H1 (cell line): ENCODE measurements at regions not wholly inside any gene's neighbourhood (a gene's known extent, or its start where the extent isn't known, plus 50 kb on each side); places are given as distances from the start of the nearest gene placed in this dataset.

Source experiments
- CTCF ChIA-PET: fragments of 300-600 bp; sonication (Branson Sonifier 250); formaldehyde crosslinking; loops from one replicate; lab custom pipeline; 2021; ENCODE audit not compliant: partially characterized antibody; lab: Charles Lee
- POLR2A ChIA-PET: fragments of 300-600 bp; sonication (Branson Sonifier 250); formaldehyde crosslinking; loops from one replicate; lab custom pipeline; 2021; ENCODE audit warnings: inconsistent platforms; ENCODE audit not compliant: partially characterized antibody; lab: Charles Lee
- DNase-seq, 2 experiments: peaks; one replicate each; pipeline versions ENCODE4 v3.0.0 to v3.0.0-alpha.2; 2010 to 2022; ENCODE audit warnings: low spot score in 2 of 2, low read depth in 1 of 2, mixed read lengths in 1 of 2
- FAIRE-seq: peaks from 2 replicates; lab custom pipeline; 2011; peaks lifted over from hg19 to GRCh38; lab: Jason Lieb, UNC
- H2AFZ ChIP-seq: 2 replicates; pipeline ENCODE4 v1.8.1; 2012; ENCODE audit warnings: low read length, inconsistent platforms
- H2AK5ac ChIP-seq: 2 replicates; pipeline ENCODE4 v1.6.1; 2013; ENCODE audit warnings: low read depth, low read length
- H2BK120ac ChIP-seq: replicated peaks from 2 replicates; pipeline ENCODE3; 2013; ENCODE audit warnings: low read depth, low read length, inconsistent platforms
- H2BK12ac ChIP-seq: 2 replicates; pipeline ENCODE4 v1.6.1; 2013; ENCODE audit warnings: low read depth, low read length
- H2BK15ac ChIP-seq: 2 replicates; pipeline ENCODE4 v1.6.1; 2013; ENCODE audit warnings: low read length
- H2BK20ac ChIP-seq: 2 replicates; pipeline ENCODE4 v1.6.1; 2013; ENCODE audit warnings: low read length
- H2BK5ac ChIP-seq: 2 replicates; pipeline ENCODE4 v1.6.1; 2013; ENCODE audit warnings: low read depth, low read length
- H3K14ac ChIP-seq: 2 replicates; pipeline ENCODE4 v1.6.1; 2013; ENCODE audit warnings: inconsistent platforms; ENCODE audit not compliant: insufficient read length
- H3K18ac ChIP-seq: 2 replicates; pipeline ENCODE4 v1.6.1; 2013; ENCODE audit warnings: low read length; ENCODE audit errors: extremely low read depth
- H3K23ac ChIP-seq: 2 replicates; pipeline ENCODE4 v1.6.1; 2013; ENCODE audit warnings: inconsistent platforms; ENCODE audit not compliant: insufficient read length
- H3K23me2 ChIP-seq: 2 replicates; pipeline ENCODE4 v1.6.1; 2013; ENCODE audit warnings: low read depth, low read length
- H3K27ac ChIP-seq: 2 replicates; pipeline ENCODE4 v1.6.1; 2011; ENCODE audit warnings: low read depth, low read length, inconsistent platforms
- H3K27me3 ChIP-seq, 4 experiments: replicated peaks in 1 of 4; 1 replicate in 1 of 4; 2 replicates in 3 of 4; pipeline versions ENCODE4 v1.6.1 to v1.8.1; 2011 to 2013; ENCODE audit warnings: low read length in 3 of 4, mild to moderate bottlenecking in 3 of 4, inconsistent platforms in 2 of 4, mixed read lengths in 2 of 4, moderate library complexity in 1 of 4; ENCODE audit not compliant: control insufficient read depth in 3 of 4, insufficient read depth in 3 of 4; ENCODE audit errors: extremely low read depth in 1 of 4
- H3K36me3 ChIP-seq, 4 experiments: 2 replicates each; pipeline versions ENCODE4 v1.6.1 to v1.8.1; 2011 to 2013; ENCODE audit warnings: mild to moderate bottlenecking in 4 of 4, low read length in 3 of 4, moderate library complexity in 2 of 4, control low read depth in 1 of 4, inconsistent platforms in 1 of 4; ENCODE audit not compliant: insufficient read depth in 4 of 4, control insufficient read depth in 2 of 4
- H3K4ac ChIP-seq: replicated peaks from 2 replicates; pipeline ENCODE3; 2013; ENCODE audit warnings: low read length, low read depth, mixed read lengths, inconsistent platforms; ENCODE audit not compliant: insufficient read length
- H3K4me1 ChIP-seq, 4 experiments: replicated peaks in 1 of 4; 1 replicate in 1 of 4; 2 replicates in 3 of 4; pipeline versions ENCODE4 v1.6.1 to v1.8.1; 2011 to 2013; ENCODE audit warnings: low read length in 3 of 4, inconsistent platforms in 2 of 4, mixed read lengths in 1 of 4; ENCODE audit not compliant: insufficient read depth in 4 of 4, control insufficient read depth in 3 of 4
- H3K4me2 ChIP-seq, 2 experiments: 2 replicates each; pipeline versions ENCODE4 v1.6.1 to v1.8.1; 2011 to 2013; ENCODE audit warnings: low read depth in 2 of 2, low read length in 2 of 2, control low read depth in 1 of 2, inconsistent platforms in 1 of 2, mild to moderate bottlenecking in 1 of 2; ENCODE audit not compliant: insufficient read depth in 1 of 2
- H3K4me3 ChIP-seq, 4 experiments: fragments of 200-600, 300-600 bp in 1 of 4; sonication (generic), shearing (Covaris generic), sonication (Bioruptor Twin) in 1 of 4; 2 replicates each; pipeline versions ENCODE4 v1.5.1 to v1.8.1; 2011 to 2016; ENCODE audit warnings: low read length in 4 of 4, low read depth in 3 of 4, control low read depth in 2 of 4, inconsistent platforms in 2 of 4, mild to moderate bottlenecking in 2 of 4, mixed read lengths in 1 of 4, moderate library complexity in 1 of 4; ENCODE audit not compliant: insufficient read depth in 2 of 4; ENCODE audit errors: extremely low read depth in 1 of 4
- H3K56ac ChIP-seq: replicated peaks from 2 replicates; pipeline ENCODE3; 2013; ENCODE audit warnings: low read depth, mild to moderate bottlenecking, mixed read lengths, low read length, inconsistent platforms; ENCODE audit not compliant: insufficient read length
- H3K79me1 ChIP-seq: 2 replicates; pipeline ENCODE4 v1.6.1; 2013; ENCODE audit warnings: low read depth, low read length, control low read depth
- H3K79me2 ChIP-seq, 2 experiments: 2 replicates each; pipeline versions ENCODE4 v1.6.1 to v1.8.1; 2012 to 2013; ENCODE audit warnings: low read length in 2 of 2, mild to moderate bottlenecking in 2 of 2, inconsistent platforms in 1 of 2; ENCODE audit not compliant: insufficient read depth in 2 of 2, control insufficient read depth in 1 of 2
- H3K9ac ChIP-seq, 4 experiments: replicated peaks in 1 of 4; 1 replicate in 1 of 4; 2 replicates in 3 of 4; pipeline versions ENCODE4 v1.6.1 to v1.8.1; 2011 to 2013; ENCODE audit warnings: low read depth in 3 of 4, low read length in 3 of 4, control low read depth in 2 of 4, mild to moderate bottlenecking in 2 of 4, moderate library complexity in 2 of 4, inconsistent platforms in 1 of 4; ENCODE audit errors: extremely low read depth in 1 of 4
- H3K9me3 ChIP-seq, 2 experiments: 2 replicates each; pipeline versions ENCODE4 v1.6.1 to v1.8.1; 2012 to 2013; ENCODE audit warnings: mild to moderate bottlenecking in 2 of 2, moderate library complexity in 2 of 2, control low read depth in 1 of 2, inconsistent platforms in 1 of 2, low read depth in 1 of 2, low read length in 1 of 2, mixed read lengths in 1 of 2; ENCODE audit not compliant: insufficient read depth in 2 of 2
- H4K20me1 ChIP-seq, 2 experiments: replicated peaks in 1 of 2; 2 replicates each; pipeline versions ENCODE3 to v1.8.1; 2011 to 2013; ENCODE audit warnings: inconsistent platforms in 2 of 2, low read length in 2 of 2, mild to moderate bottlenecking in 1 of 2; ENCODE audit not compliant: insufficient read depth in 2 of 2, control insufficient read depth in 1 of 2
- H4K5ac ChIP-seq: 2 replicates; pipeline ENCODE4 v1.6.1; 2013; ENCODE audit warnings: low read length, low read depth, mixed read lengths, inconsistent platforms; ENCODE audit not compliant: insufficient read length
- H4K8ac ChIP-seq: 2 replicates; pipeline ENCODE4 v1.8.0; 2013; ENCODE audit warnings: mild to moderate bottlenecking, moderate library complexity, low read length, inconsistent platforms; ENCODE audit not compliant: insufficient read depth; ENCODE audit errors: extremely low read depth
- H4K91ac ChIP-seq: replicated peaks from 2 replicates; pipeline ENCODE3; 2013; ENCODE audit warnings: low read length, mixed read lengths, inconsistent platforms; ENCODE audit not compliant: insufficient read length
- BCL11A ChIP-seq, 2 experiments: IDR thresholded peaks; one replicate each; pipeline ENCODE4 v1.6.1; 2011; ENCODE audit warnings: low read depth in 2 of 2, low read length in 2 of 2, mild to moderate bottlenecking in 2 of 2
- EGR1 ChIP-seq: IDR thresholded peaks from 2 replicates; pipeline ENCODE4 v1.6.1; 2011; ENCODE audit warnings: low read depth, low read length, borderline replicate concordance
- EZH2 ChIP-seq: fragments of 200-600 bp; sonication (generic); IDR thresholded peaks from 2 replicates; pipeline ENCODE4 v1.7.1; 2012; ENCODE audit warnings: low read depth, mild to moderate bottlenecking, moderate library complexity, low read length, inconsistent platforms; ENCODE audit not compliant: severe bottlenecking
- JUND ChIP-seq: IDR thresholded peaks from 2 replicates; pipeline ENCODE4 v1.6.1; 2011; ENCODE audit warnings: mild to moderate bottlenecking, improper control_type of control experiment, low read length
- PHF8 ChIP-seq: fragments of 200-600 bp; sonication (generic); conservative IDR thresholded peaks from 2 replicates; pipeline ENCODE4 v1.7.1; 2012; ENCODE audit warnings: low read depth, mild to moderate bottlenecking, inconsistent platforms, low read length, moderate library complexity
- POLR2AphosphoS5 ChIP-seq: IDR thresholded peaks from 2 replicates; pipeline ENCODE4 v1.6.1; 2011; ENCODE audit warnings: low read depth, low read length
- RFX5 ChIP-seq: IDR thresholded peaks from 2 replicates; pipeline ENCODE4 v1.6.1; 2011; ENCODE audit warnings: low read depth, low read length, improper control_type of control experiment, borderline replicate concordance
- SAP30 ChIP-seq: fragments of 300-600 bp; sonication (generic); IDR thresholded peaks from 2 replicates; pipeline ENCODE4 v1.7.1; 2012; ENCODE audit warnings: low read length, moderate library complexity, mild to moderate bottlenecking, inconsistent platforms; ENCODE audit not compliant: insufficient read depth, insufficient replicate concordance
- TAF1 ChIP-seq: IDR thresholded peaks from 2 replicates; pipeline ENCODE4 v1.6.1; 2011; ENCODE audit warnings: mild to moderate bottlenecking, low read depth, low read length
- WGBS, 2 experiments: shearing (Covaris generic) in 1 of 2; methylation state at CpG; one replicate each; pipeline versions ENCODE4 v1.1.6 to v1.1.7; 2013 to 2015; ENCODE audit warnings: low lambda C conversion rate in 2 of 2, mixed read lengths in 2 of 2, inconsistent platforms in 1 of 2, low coverage in 1 of 2, missing lambda C conversion rate in 1 of 2; ENCODE audit not compliant: insufficient replicate concordance in 2 of 2, insufficient coverage in 1 of 2, insufficient read length in 1 of 2; ENCODE audit errors: extremely low coverage in 1 of 2, missing lambda C conversion rate in 1 of 2; 5-methylcytosine and 5-hydroxymethylcytosine counted together
- TF ChIP-seq, protein P1 (sequence below): IDR thresholded peaks from 2 replicates; pipeline ENCODE4 v1.6.1; 2011; ENCODE audit warnings: low read length, improper control_type of control experiment
- TF ChIP-seq, protein P2 (sequence below), 3 experiments: IDR thresholded peaks; 1 replicate in 2 of 3; 2 replicates in 1 of 3; pipeline versions ENCODE4 v1.5.1 to v1.6.1; 2011; ENCODE audit warnings: low read length in 3 of 3, mild to moderate bottlenecking in 3 of 3, inconsistent platforms in 2 of 3, low read depth in 1 of 3, moderate library complexity in 1 of 3; ENCODE audit not compliant: insufficient read depth in 1 of 3; ENCODE audit errors: control extremely low read depth in 1 of 3

DNA sequence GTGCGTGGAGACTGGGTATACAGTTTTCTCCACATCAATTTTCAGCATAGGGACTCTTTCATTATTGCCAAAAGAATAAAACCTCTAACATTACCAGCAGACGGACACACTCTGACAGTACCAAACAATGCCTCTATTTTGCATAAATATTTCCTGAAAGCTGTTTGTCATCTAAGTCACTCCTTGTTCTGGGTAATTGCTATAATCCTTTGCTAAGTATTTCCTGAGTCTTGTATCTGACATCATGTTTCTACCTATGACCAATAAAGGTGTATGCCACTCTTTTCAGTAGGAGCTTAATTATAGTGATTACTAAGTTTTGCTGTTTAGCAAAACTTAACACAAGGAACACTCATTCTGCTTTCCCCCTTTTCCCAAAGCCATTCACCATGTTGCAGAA is 886.5 kb downstream of the SLITRK6 start:
- no peak for FAIRE-seq
- H3K79me1 ChIP-seq: no peaks in the 10 kb centered on the region
- H4K20me1 ChIP-seq: no peaks in the 10 kb centered on the region
- no peak overlapping the region for H3K4me2 ChIP-seq
- H2BK5ac ChIP-seq: no peak overlapping the region
- no peak overlapping the region for H3K4ac ChIP-seq
- no peak overlapping the region for H3K4me3 ChIP-seq
- no peak for DNase-seq
- POLR2A ChIA-PET: no interaction called here
- no peaks in the 10 kb centered on the region for H3K36me3 ChIP-seq
- no peak overlapping the region for H4K91ac ChIP-seq
- H3K9me3 ChIP-seq: no peaks in the 10 kb centered on the region
- no peak overlapping the region for H2AFZ ChIP-seq
- no peak overlapping the region for H3K9ac ChIP-seq
- H3K27me3 ChIP-seq: no peaks in the 10 kb centered on the region
- H3K23me2 ChIP-seq: no peaks in the 10 kb centered on the region
- H4K5ac ChIP-seq: no peak overlapping the region
- H2AK5ac ChIP-seq: no peak overlapping the region
- CTCF ChIA-PET: interaction anchor here (0.9 to 1.7 kb wide), 7 partner anchors 10 to 917 kb away, joined by 3 to 6 read pairs (median 3); no protein-coding TSS in a partner anchor
- H2BK120ac ChIP-seq: no peak overlapping the region
- no peak overlapping the region for H4K8ac ChIP-seq
- no peak overlapping the region for H2BK20ac ChIP-seq
- no peak overlapping the region for H3K14ac ChIP-seq
- no peak overlapping the region for H3K18ac ChIP-seq
- WGBS, 2 experiments: 94% methylated on average over 2 of the region's 2 CpGs; no CpG with 5 or more reads in 1 of the 2 experiments
- no peak overlapping the region for H3K27ac ChIP-seq
- H3K4me1 ChIP-seq: no peaks in the 10 kb centered on the region
- H2BK15ac ChIP-seq: no peak overlapping the region
- H3K23ac ChIP-seq: no peak overlapping the region
- H3K79me2 ChIP-seq: no peaks in the 10 kb centered on the region
- no peak overlapping the region for H2BK12ac ChIP-seq
- no peak overlapping the region for H3K56ac ChIP-seq
- no peak for TF ChIP-seq JUND
- TF ChIP-seq TAF1: no peak
- no peak for TF ChIP-seq RFX5
- TF ChIP-seq, protein P1, sequence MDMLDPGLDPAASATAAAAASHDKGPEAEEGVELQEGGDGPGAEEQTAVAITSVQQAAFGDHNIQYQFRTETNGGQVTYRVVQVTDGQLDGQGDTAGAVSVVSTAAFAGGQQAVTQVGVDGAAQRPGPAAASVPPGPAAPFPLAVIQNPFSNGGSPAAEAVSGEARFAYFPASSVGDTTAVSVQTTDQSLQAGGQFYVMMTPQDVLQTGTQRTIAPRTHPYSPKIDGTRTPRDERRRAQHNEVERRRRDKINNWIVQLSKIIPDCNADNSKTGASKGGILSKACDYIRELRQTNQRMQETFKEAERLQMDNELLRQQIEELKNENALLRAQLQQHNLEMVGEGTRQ: no peak
- no peak for TF ChIP-seq POLR2AphosphoS5
- no peak for TF ChIP-seq EZH2
- TF ChIP-seq EGR1: no peak
- TF ChIP-seq BCL11A (IDR thresholded peaks at IDR 0.05; ENCODE audit: low read depth in 2 of 2, low read length in 2 of 2): no peak
- TF ChIP-seq PHF8: no peak
- no peak for TF ChIP-seq SAP30
- TF ChIP-seq, protein P2, sequence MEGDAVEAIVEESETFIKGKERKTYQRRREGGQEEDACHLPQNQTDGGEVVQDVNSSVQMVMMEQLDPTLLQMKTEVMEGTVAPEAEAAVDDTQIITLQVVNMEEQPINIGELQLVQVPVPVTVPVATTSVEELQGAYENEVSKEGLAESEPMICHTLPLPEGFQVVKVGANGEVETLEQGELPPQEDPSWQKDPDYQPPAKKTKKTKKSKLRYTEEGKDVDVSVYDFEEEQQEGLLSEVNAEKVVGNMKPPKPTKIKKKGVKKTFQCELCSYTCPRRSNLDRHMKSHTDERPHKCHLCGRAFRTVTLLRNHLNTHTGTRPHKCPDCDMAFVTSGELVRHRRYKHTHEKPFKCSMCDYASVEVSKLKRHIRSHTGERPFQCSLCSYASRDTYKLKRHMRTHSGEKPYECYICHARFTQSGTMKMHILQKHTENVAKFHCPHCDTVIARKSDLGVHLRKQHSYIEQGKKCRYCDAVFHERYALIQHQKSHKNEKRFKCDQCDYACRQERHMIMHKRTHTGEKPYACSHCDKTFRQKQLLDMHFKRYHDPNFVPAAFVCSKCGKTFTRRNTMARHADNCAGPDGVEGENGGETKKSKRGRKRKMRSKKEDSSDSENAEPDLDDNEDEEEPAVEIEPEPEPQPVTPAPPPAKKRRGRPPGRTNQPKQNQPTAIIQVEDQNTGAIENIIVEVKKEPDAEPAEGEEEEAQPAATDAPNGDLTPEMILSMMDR (IDR thresholded peaks at IDR 0.05; ENCODE audit: control extremely low read depth in 1 of 3, insufficient read depth in 1 of 3, low read depth in 1 of 3, low read length in 3 of 3): no peak
